ENCODE measurements at regions not wholly inside any gene's neighbourhood (a gene's known extent, or its start where the extent isn't known, plus 50 kb on each side); places are given as distances from the start of the nearest gene placed in this dataset.
A peak's percentile ranks its signal among the peaks of the same experiment; 100 is the strongest.

DNA sequence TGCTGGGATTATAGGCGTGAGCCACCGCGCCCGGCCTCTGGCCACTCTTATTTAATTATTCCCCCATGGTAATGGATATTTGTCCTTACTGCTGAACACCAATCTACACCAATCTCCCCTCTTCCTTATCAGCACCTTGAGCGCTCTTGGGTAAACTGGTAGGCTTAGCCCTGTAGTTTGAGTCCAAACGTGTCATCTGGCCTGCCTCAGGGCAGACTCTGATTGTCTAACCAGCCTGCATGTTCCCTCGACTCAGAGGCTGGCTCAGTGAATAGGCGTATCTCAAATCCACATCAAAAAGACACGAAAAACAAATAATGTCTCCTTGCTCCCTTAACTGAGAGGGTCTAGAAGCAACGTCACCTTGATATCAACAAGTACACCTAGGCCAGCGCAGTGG lies 260.9 kb downstream of the TFAP2C start:
- H3K9me3 Mint-ChIP-seq = peaks cover 6% of the 10 kb centered on the region
- no peak for DNase-seq
- ATAC-seq = no peak
- H3K4me1 Mint-ChIP-seq (ENCODE audit: low read depth) = peaks cover 10% of the 10 kb centered on the region
- no peak overlapping the region for H3K27ac Mint-ChIP-seq
- ChIA-PET CTCF (no interaction called here), POLR2A (no interaction called here)
- no peak overlapping the region for H3K4me3 Mint-ChIP-seq
- intact Hi-C loops (cut with micrococcal nuclease) = no loop called here
- H3K36me3 Mint-ChIP-seq (ENCODE audit: low read depth) = peaks cover 1% of the 10 kb centered on the region
- H3K27me3 Mint-ChIP-seq = no peaks in the 10 kb centered on the region
- TF ChIP-seq, protein P1, sequence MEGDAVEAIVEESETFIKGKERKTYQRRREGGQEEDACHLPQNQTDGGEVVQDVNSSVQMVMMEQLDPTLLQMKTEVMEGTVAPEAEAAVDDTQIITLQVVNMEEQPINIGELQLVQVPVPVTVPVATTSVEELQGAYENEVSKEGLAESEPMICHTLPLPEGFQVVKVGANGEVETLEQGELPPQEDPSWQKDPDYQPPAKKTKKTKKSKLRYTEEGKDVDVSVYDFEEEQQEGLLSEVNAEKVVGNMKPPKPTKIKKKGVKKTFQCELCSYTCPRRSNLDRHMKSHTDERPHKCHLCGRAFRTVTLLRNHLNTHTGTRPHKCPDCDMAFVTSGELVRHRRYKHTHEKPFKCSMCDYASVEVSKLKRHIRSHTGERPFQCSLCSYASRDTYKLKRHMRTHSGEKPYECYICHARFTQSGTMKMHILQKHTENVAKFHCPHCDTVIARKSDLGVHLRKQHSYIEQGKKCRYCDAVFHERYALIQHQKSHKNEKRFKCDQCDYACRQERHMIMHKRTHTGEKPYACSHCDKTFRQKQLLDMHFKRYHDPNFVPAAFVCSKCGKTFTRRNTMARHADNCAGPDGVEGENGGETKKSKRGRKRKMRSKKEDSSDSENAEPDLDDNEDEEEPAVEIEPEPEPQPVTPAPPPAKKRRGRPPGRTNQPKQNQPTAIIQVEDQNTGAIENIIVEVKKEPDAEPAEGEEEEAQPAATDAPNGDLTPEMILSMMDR (IDR thresholded peaks at IDR 0.05) = no peak

DNA sequence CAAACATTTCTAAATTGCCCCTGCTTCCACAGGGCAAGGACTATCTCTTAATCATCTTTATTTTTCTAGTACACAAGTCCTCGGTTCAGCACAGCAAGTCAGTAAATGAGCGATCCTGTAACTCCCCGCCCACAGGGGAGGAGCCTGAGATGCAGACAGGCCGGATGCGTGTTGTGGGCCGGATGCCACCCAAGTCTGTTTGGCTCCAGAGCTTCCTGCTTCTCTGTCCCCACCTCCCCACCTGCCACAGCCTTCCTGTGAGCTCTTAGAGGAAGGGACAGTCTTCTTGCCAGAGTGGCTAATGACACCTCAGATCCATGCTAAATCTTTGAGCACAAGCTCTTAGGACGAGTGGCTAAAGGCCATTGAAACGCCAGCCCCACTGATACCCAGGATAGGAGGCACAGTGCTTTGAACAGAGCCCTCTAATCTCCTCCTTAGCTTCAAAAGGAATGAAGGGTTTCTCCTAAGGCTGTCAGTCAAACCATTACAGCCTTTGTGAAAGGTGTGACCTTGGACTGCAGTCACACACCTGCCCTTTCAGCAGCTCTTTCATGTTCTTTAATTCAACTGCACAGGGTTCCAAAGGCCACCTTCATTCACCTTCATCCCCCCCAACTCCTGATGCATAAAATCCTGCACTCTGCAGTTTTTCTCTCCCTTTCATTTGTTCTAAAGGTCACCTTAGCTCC lies 264.3 kb downstream of the TFAP2C start:
- TF ChIP-seq, protein P1 (IDR thresholded peaks at IDR 0.05) = no peak
- Mint-ChIP-seq H3K27me3 (no peaks in the 10 kb centered on the region), H3K4me3 (no peak overlapping the region), H3K4me1 (ENCODE audit: low read depth) (peaks cover 10% of the 10 kb centered on the region), H3K36me3 (ENCODE audit: low read depth) (peaks cover 1% of the 10 kb centered on the region), H3K9me3 (peaks cover 6% of the 10 kb centered on the region), H3K27ac (peak overlapping the region; percentile 32)
- POLR2A ChIA-PET = no interaction called here
- intact Hi-C loops (cut with micrococcal nuclease) = no loop called here
- DNase-seq (peak; percentile 59), ATAC-seq (peak; percentile 89)
- CTCF ChIA-PET = no interaction called here

DNA sequence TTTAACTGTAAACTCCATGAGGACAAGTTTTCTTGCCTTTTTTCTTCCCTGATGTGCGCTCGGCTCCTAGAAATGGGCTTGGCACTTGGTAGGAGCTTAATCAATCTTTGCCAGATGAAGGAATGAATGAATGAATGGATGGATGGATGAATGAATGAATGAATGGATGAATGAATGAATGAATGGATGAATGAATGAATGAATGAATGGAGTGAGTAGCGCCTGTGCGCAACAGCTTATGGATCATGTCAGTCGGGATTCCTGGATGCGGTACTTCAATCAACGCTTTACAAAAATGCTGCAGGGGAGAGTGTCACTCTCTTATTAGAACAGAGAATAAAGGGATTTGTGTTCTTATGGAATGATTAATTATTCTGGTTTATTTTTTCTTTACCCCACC lies 267.3 kb downstream of the TFAP2C start:
- H3K27ac Mint-ChIP-seq = no peak overlapping the region
- H3K4me1 Mint-ChIP-seq (ENCODE audit: low read depth) = peaks cover 10% of the 10 kb centered on the region
- H3K36me3 Mint-ChIP-seq (ENCODE audit: low read depth) = peaks cover 1% of the 10 kb centered on the region
- intact Hi-C loops (cut with micrococcal nuclease) = no loop called here
- no peak overlapping the region for H3K4me3 Mint-ChIP-seq
- H3K27me3 Mint-ChIP-seq = peaks cover 3% of the 10 kb centered on the region
- TF ChIP-seq, protein P1 (IDR thresholded peaks at IDR 0.05) = no peak
- POLR2A ChIA-PET = no interaction called here
- DNase-seq (no peak), ATAC-seq (no peak)
- CTCF ChIA-PET = no interaction called here
- H3K9me3 Mint-ChIP-seq = peaks cover 6% of the 10 kb centered on the region

DNA sequence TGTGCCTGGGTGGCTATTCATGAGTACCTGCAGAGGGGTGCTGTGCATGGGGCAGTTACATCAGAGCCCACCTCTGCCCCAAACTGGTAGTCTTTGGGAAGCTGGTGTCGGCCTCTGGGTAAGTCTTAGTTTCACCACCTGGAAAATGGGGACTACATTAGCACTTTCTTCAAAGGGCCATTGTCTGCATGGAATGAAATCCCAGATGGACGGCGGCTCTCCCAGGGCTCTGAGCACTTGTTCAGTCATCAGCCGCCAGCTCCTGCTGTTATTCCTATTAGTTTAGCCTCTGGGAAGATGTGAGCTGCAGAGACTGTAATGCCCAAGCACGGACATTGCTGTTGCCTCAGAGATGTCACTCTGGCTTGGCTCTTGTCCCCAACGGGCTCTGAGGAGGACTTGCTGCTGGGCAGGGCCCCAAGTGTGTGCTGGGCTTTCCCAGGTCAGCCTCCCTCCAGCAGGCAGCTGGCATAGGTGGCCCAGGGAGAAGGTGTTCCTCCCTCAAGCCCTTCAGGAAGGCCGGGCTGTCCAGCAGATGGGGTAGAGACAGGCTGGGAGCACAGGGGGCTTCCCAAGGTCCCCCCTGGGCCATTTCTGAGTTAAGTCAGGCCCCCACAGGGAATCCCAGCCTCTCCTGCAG lies 268.3 kb downstream of the TFAP2C start:
- Mint-ChIP-seq H3K4me1 (ENCODE audit: low read depth) (peaks cover 10% of the 10 kb centered on the region), H3K4me3 (no peak overlapping the region), H3K27me3 (peaks cover 3% of the 10 kb centered on the region), H3K9me3 (peaks cover 6% of the 10 kb centered on the region), H3K36me3 (ENCODE audit: low read depth) (peaks cover 1% of the 10 kb centered on the region), H3K27ac (no peak overlapping the region)
- ATAC-seq (no peak), DNase-seq (no peak)
- intact Hi-C loops (cut with micrococcal nuclease) = no loop called here
- ChIA-PET POLR2A (no interaction called here), CTCF (no interaction called here)
- TF ChIP-seq, protein P1 (IDR thresholded peaks at IDR 0.05) = no peak

DNA sequence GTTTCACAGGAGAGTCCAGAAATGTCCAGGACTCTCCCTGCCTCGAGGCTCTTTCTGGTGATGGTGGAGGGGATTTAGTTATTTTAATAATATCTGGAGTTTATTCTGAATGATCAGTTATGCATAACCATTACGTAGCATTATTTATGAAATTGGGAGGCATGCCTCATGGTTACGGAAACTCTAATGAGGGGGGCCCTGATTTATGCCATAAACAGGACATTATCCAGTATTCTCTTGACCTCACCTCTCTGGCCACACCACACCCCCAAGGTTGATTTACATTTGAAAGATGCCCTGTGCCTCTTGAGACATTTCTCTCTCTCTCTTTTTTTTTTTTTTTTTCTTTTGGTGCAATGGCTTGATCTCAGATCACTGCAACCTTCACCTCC lies 268.8 kb downstream of the TFAP2C start:
- Mint-ChIP-seq H3K4me3 (no peak overlapping the region), H3K27ac (no peak overlapping the region), H3K9me3 (peaks cover 6% of the 10 kb centered on the region), H3K4me1 (ENCODE audit: low read depth) (peaks cover 10% of the 10 kb centered on the region), H3K27me3 (peaks cover 3% of the 10 kb centered on the region), H3K36me3 (ENCODE audit: low read depth) (no peaks in the 10 kb centered on the region)
- ATAC-seq (no peak), DNase-seq (no peak)
- intact Hi-C loops (cut with micrococcal nuclease) = no loop called here
- ChIA-PET POLR2A (no interaction called here), CTCF (no interaction called here)
- TF ChIP-seq, protein P1 (IDR thresholded peaks at IDR 0.05) = no peak
